ENCODE measurements at regions not wholly inside any gene's neighbourhood (a gene's known extent, or its start where the extent isn't known, plus 50 kb on each side); places are given as distances from the start of the nearest gene placed in this dataset.

GRCh38 chr20:8073024-8073832, 53.7 kb upstream of the TMX4 start:
- peak; percentile 17 for DNase-seq (ENCODE audit: low spot score)

GRCh38 chr20:8074931-8075330, 55.4 kb upstream of the TMX4 start:
- DNase-seq (ENCODE audit: low spot score) = no peak

GRCh38 chr20:8076306-8077136, 55.5 kb upstream of the PLCB1 start:
- no peak for DNase-seq (ENCODE audit: low spot score)

- DNase-seq (ENCODE audit: low spot score) = no peak
Measured at GRCh38 chr20:8077137-8077466, 55.0 kb upstream of the PLCB1 start.

- no peak for DNase-seq (ENCODE audit: low spot score)
Measured at GRCh38 chr20:8078528-8078914, 53.5 kb upstream of the PLCB1 start.

- no peak for DNase-seq (ENCODE audit: low spot score)
Measured at GRCh38 chr20:8079976-8080375, 52.1 kb upstream of the PLCB1 start.

GRCh38 chr20:8082025-8082424, 50.0 kb upstream of the PLCB1 start:
- DNase-seq (ENCODE audit: low spot score) = peak; percentile 15
